Hepatocyte (in vitro differentiated cells): ENCODE measurements at regions not wholly inside any gene's neighbourhood (a gene's known extent, or its start where the extent isn't known, plus 50 kb on each side); places are given as distances from the start of the nearest gene placed in this dataset.

Source experiments
- EZH2 ChIP-seq: fragments of 200-600 bp; sonication (generic); IDR thresholded peaks from 2 replicates; pipeline ENCODE4 v1.6.1; 2016; ENCODE audit warnings: antibody characterized with exemption, mild to moderate bottlenecking, borderline replicate concordance
- EZH2phosphoT487 ChIP-seq: fragments of 200-600 bp; sonication (generic); IDR thresholded peaks from one replicate; pipeline ENCODE4 v1.6.1; 2018; ENCODE audit warnings: antibody characterized with exemption, mild to moderate bottlenecking, low read depth, moderate library complexity; ENCODE audit not compliant: unreplicated experiment, severe bottlenecking
- TF ChIP-seq, protein P1 (sequence below): fragments of 200-600 bp; sonication (generic); IDR thresholded peaks from 2 replicates; pipeline ENCODE4 v1.5.1; 2016; ENCODE audit warnings: antibody characterized with exemption, mild to moderate bottlenecking; ENCODE audit not compliant: poor library complexity

DNA sequence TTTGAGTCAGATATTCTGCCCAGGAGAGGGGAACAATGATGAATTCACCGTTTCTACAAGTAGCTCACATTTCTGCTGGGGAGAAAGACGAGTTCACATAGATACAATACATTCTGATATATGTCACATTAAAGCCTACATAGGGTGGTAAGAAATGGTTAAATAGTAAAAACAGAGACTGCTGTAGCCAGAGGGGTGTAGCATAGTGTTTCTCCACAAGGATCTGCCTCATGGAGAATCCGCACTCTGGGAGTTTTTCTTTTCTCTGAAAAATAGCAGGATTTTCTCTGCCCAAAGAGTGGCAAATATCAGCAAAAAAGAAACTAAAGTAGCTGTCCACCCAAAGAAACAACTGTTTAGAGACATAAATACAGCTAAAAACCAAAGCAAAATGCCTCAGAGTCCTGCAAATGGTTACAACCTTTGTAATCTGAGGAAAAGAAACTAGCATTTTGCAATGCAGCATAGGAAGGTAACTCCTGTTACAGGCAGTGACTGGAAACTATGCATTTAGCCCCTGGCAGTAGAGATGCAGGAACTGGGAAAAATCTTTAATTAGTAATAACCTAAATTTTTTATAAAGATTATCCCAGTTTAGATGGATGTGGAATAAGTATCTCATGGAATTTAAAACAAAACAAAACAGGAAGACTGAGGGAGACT is 1126.7 kb upstream of the ADGRL2 start:
- TF ChIP-seq, protein P1, sequence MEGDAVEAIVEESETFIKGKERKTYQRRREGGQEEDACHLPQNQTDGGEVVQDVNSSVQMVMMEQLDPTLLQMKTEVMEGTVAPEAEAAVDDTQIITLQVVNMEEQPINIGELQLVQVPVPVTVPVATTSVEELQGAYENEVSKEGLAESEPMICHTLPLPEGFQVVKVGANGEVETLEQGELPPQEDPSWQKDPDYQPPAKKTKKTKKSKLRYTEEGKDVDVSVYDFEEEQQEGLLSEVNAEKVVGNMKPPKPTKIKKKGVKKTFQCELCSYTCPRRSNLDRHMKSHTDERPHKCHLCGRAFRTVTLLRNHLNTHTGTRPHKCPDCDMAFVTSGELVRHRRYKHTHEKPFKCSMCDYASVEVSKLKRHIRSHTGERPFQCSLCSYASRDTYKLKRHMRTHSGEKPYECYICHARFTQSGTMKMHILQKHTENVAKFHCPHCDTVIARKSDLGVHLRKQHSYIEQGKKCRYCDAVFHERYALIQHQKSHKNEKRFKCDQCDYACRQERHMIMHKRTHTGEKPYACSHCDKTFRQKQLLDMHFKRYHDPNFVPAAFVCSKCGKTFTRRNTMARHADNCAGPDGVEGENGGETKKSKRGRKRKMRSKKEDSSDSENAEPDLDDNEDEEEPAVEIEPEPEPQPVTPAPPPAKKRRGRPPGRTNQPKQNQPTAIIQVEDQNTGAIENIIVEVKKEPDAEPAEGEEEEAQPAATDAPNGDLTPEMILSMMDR: no peak
- TF ChIP-seq EZH2phosphoT487 (no peak), EZH2 (no peak)
